Kidney (tissue), 13 donors: ENCODE measurements at regions not wholly inside any gene's neighbourhood (a gene's known extent, or its start where the extent isn't known, plus 50 kb on each side); places are given as distances from the start of the nearest gene placed in this dataset.

Source experiments
- DNase-seq, 5 donors: peaks; one replicate each; pipeline ENCODE4 v3.0.0-alpha.2; 2013 to 2020
- FAIRE-seq: peaks from 2 replicates; lab custom pipeline; 2012; peaks lifted over from hg19 to GRCh38; lab: Jason Lieb, UNC
- H3K27ac ChIP-seq, 2 donors: one replicate each; pipeline ENCODE4 v1.7.0; 2013; ENCODE audit warnings: low read depth in 2 of 2, low read length in 2 of 2, inconsistent platforms in 1 of 2
- H3K27me3 ChIP-seq: one replicate; pipeline ENCODE4 v1.7.1; 2013; ENCODE audit warnings: low read length, inconsistent platforms; ENCODE audit not compliant: control insufficient read depth, insufficient read depth
- H3K36me3 ChIP-seq, 3 donors: one replicate each; pipeline versions ENCODE4 v1.7.0 to v1.7.1; 2013; ENCODE audit warnings: low read length in 3 of 3, control low read depth in 1 of 3, inconsistent platforms in 1 of 3; ENCODE audit not compliant: insufficient read depth in 3 of 3, control insufficient read depth in 2 of 3
- H3K4me1 ChIP-seq, 3 donors: one replicate each; pipeline versions ENCODE4 v1.7.0 to v1.7.1; 2013; ENCODE audit warnings: low read length in 3 of 3, inconsistent platforms in 1 of 3, low read depth in 1 of 3; ENCODE audit not compliant: control insufficient read depth in 2 of 3, insufficient read depth in 2 of 3
- H3K4me3 ChIP-seq, 3 donors: one replicate each; pipeline versions ENCODE4 v1.7.0 to v1.8.1; 2013; ENCODE audit warnings: low read length in 3 of 3, control low read depth in 1 of 3, inconsistent platforms in 1 of 3
- H3K9ac ChIP-seq, 3 donors: one replicate each; pipeline versions ENCODE4 v1.7.0 to v1.7.1; 2013; ENCODE audit warnings: low read length in 3 of 3, control low read depth in 1 of 3, inconsistent platforms in 1 of 3
- H3K9me3 ChIP-seq, 3 donors: one replicate each; pipeline versions ENCODE4 v1.7.0 to v1.7.1; 2013; ENCODE audit warnings: low read length in 3 of 3, control low read depth in 1 of 3, inconsistent platforms in 1 of 3; ENCODE audit not compliant: control insufficient read depth in 2 of 3, insufficient read depth in 1 of 3
- CTCF ChIP-seq: IDR thresholded peaks from 3 replicates; pipeline ENCODE4 v1.5.1; 2012; ENCODE audit warnings: mild to moderate bottlenecking, moderate library complexity, borderline replicate concordance; ENCODE audit not compliant: insufficient read depth; ENCODE audit errors: extremely low read depth
- intact Hi-C: fragments of 100-400 bp; cut with DNase I; formaldehyde crosslinking; loops from one replicate; pipeline ENCODE4 v1.11.1; 2022
- donor health status: control.
- donor health status: control.
- donor health status: control.
- donor health status: control.
- donor health status: control.
- donor health status: DM: yes; HTN: yes; CAD: no.
- donor health status: Normal renal cell carcinoma (clear cell type).

GRCh38 chr6:134529921-134530320, 212.0 kb upstream of the SGK1 start:
- no peaks in the 10 kb centered on the region for H3K36me3 ChIP-seq
- no peak for DNase-seq
- TF ChIP-seq CTCF, result no peak
- H3K9ac ChIP-seq, result no peak overlapping the region
- intact Hi-C loops, result no loop called here
- no peaks in the 10 kb centered on the region for H3K9me3 ChIP-seq
- no peak overlapping the region for H3K4me3 ChIP-seq
- no peak for FAIRE-seq
- no peaks in the 10 kb centered on the region for H3K4me1 ChIP-seq
- no peak overlapping the region for H3K27ac ChIP-seq
- H3K27me3 ChIP-seq, result no peaks in the 10 kb centered on the region

GRCh38 chr6:134529305-134529704, 211.4 kb upstream of the SGK1 start:
- Histone ChIP-seq H3K9me3 (no peaks in the 10 kb centered on the region), H3K9ac (no peak overlapping the region), H3K4me3 (no peak overlapping the region), H3K36me3 (no peaks in the 10 kb centered on the region), H3K4me1 (no peaks in the 10 kb centered on the region), H3K27ac (no peak overlapping the region), H3K27me3 (no peaks in the 10 kb centered on the region)
- no peak for FAIRE-seq
- no peak for DNase-seq
- intact Hi-C loops, result no loop called here
- TF ChIP-seq CTCF, result no peak

- intact Hi-C loops, result no loop called here
These were observed 209.3 kb upstream of the SGK1 start for GRCh38 chr6:134527108-134527787.

More at GRCh38 chr6:134527108-134527787, 209.3 kb upstream of the SGK1 start:
- no peaks in the 10 kb centered on the region for H3K4me1 ChIP-seq
- H3K4me3 ChIP-seq, result no peak overlapping the region
- no peaks in the 10 kb centered on the region for H3K36me3 ChIP-seq
- no peak for FAIRE-seq
- H3K27me3 ChIP-seq, result no peaks in the 10 kb centered on the region
- no peak for TF ChIP-seq CTCF
- H3K9ac ChIP-seq, result no peak overlapping the region
- H3K9me3 ChIP-seq, result no peaks in the 10 kb centered on the region
- H3K27ac ChIP-seq, result no peak overlapping the region
- DNase-seq, result no peak
